GM18861 (cell line): ENCODE measurements at regions not wholly inside any gene's neighbourhood (a gene's known extent, or its start where the extent isn't known, plus 50 kb on each side); places are given as distances from the start of the nearest gene placed in this dataset.

ENCODE experiments used
- ATAC-seq: cut with Tn5 transposase; IDR thresholded peaks from one replicate; pipeline ENCODE4 v1.9.1; 2021; ENCODE audit not compliant: unreplicated experiment

DNA sequence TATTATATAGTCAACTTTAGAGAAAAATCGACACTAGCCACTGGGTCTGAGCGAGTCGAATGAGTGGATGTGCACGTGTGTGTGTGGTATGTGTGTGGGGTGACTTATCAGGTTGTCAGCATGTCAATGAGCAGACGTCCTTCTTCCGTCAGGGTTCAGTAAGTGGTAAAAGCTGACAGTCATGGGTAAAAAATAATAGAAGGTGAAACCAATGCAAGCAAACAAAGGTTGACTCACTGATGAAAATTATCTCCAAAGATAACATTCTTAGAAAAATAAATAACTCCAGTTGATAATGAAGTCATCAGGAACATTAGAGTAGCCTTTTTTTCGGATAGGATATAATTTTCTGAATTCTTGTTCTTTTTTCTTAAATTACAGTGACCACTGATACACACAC is 243.8 kb upstream of the FOXQ1 start:
- ATAC-seq, result no peak

DNA sequence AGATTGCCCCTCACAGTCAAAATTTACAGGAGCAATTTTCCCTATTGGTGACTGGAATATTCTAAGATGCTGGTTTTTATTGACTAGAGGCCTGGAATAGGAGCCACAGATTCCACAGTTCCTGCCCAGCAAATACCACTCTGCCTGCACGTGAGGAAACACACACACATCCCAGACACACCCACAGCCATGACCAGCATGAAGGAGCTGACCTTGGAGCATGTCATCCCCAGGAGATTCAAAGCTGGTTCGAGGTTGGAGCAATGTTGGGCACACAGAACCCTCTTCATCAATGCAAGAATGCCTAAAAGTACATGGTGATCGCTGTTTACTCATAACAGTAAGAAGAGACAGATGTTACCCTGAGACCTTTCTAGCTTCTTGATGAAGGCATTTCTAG is 244.6 kb upstream of the FOXQ1 start:
- no peak for ATAC-seq

DNA sequence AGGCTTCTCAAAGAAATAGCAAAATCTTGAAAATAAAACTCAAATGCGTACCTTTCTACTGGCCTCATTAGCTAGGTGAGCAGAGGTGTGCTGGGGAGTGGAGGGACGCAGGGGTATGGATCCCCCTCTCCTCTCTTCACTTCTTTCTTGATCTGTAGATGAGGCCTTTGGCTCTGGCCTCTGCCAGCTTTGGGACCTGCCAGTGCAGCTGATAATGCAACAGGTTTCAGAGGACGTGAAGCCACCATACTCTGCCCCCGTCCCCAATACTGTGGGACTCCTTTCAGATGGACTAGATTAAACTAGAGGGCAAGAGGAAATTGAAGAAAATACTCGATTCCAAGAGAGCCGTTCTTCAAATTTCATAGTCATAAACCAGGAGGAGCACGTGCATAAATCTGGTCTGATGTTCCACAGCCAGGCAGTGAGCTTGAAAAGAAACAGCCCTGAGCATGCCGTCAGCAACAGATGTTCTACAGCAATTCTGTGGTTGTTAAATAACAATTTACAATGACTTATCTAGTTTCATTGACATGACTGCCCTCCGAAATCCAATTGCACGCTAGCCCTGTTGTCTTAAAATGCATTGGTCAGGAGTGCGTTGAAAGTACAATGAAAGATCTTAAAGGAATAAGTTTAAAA is 245.3 kb upstream of the FOXQ1 start:
- ATAC-seq, result no peak

DNA sequence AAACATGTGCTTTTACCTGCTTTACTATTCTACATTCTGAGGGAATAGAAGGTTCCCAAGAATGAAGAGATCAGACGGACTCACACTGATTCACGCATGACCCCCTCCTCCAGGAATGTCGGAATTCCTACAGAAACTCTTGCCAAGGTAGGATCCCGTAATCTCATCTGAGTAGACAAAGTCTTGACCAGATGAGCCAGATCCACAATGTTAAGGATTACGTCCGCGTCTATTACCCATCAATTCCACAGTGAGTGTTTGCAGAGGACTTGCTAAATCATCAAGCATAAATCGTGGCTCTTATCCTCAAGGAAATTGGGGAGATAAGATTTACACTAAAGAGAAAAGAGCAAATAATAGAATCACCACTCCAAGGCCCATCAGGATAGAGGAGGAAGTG is 245.9 kb upstream of the FOXQ1 start:
- ATAC-seq, result no peak

DNA sequence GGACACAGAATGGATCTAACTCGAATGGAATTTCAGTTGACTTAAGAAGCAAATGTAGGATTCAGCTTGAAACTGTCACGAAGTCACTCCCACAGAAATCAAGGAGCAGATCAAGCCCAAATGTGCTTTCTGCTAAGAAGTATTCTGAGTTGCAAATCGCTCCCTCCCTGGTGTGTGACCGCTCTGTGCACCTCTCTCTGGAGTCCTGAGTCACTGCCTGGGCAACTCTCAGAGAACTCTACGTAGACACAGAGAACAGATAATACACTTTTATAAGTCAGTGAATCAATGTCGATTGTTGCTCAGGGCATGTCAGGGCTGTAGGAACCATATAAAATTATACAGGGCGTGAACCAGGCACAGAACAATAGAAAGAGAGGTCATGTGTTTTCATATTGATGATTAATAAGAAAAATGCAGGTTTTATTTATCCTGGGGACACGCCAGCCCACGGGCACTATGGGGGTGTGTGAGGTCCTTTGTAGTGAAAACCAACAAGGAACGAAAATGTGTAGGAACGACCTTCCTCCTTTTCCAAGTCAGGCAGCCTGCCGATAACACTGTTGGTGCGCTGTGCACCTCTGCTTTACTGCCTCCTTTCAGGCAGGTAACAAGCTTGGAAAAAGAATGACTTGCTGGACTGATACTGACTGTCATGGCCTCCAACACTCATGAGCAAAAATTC is 248.1 kb upstream of the FOXQ1 start:
- ATAC-seq, result no peak

DNA sequence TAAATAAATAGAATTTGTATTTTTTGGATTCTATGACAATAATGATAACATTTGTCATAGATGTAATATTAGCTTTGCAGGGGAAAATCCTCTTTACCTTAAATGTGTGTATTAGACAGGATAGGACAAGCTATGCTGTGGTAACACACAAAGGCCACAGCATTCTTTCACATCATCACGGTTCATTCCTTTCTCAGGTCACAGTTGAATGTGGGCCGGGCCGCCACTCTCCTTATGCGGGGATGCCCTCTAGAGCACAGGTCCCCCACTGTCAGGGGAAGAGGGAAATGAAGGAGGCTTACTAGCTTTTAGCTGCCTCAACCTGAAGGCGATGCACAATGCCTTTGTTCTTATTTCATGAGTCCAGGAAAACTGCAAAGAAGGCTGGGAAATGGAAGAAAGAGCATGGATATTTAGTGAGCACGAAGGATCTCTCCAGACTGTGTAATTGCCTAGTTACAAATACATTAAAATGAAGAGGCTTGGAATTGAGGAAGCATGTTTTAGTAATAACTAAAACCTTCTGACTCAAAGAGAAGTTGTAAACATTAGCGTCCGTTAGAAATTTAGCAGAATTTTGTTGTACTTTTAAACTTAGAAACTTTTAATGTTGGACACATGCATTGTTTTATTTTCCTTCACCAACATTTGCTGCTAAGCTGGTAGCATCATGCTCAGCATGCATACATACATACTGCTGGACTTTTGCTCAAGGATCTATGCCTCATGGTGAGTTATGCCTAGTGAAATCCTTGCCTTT is 248.9 kb upstream of the FOXQ1 start:
- no peak for ATAC-seq

DNA sequence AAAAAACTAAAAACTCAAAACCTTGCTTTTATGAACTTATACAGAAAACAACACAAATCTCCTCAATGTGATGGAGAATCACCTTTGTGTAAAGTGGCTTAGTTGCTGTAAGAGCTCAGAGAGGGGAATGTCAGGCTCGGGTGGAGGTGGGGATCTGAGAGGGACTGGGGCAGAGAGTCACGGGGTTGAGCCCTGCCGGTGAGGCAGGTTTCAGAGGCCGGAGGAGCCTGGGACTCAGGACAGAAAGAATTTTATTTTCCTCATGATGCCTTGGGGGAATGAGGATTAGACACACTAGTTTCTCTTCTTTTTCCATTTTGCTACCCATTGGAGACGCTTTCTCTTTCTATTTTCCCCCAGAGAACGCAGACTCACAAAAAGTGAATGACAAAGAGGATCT is 252.3 kb upstream of the FOXQ1 start:
- no peak for ATAC-seq

DNA sequence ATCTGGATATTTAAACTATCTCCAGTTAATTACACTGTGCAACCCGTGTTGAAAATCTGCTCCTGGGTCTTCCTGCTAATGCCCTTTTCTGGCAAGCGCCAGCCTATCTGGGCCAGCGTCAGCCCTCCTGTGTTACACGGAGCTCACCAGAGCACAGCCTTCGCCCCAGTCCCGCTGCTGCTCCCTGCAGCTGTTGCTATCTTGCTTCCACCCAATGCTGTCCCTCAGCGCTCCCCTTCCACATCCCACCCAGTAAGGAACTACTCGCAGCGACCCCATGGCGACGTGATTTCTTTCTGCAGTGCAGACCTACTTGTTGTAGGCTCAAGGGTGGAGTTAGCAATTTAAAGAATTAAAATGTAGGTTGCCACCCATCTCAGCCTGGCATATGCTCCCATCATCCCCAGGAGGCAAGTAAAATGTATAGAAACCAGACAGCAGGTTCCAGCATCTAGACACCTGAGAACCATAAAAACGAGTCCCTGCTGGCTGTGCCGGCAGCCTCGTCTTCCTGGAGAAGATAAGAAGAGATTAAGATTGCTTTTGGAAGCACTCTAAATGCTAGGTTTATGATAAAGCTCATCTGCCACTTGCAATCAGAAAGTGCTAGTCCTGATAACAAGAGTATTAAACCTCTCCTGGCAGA is 254.3 kb upstream of the FOXQ1 start:
- no peak for ATAC-seq

DNA sequence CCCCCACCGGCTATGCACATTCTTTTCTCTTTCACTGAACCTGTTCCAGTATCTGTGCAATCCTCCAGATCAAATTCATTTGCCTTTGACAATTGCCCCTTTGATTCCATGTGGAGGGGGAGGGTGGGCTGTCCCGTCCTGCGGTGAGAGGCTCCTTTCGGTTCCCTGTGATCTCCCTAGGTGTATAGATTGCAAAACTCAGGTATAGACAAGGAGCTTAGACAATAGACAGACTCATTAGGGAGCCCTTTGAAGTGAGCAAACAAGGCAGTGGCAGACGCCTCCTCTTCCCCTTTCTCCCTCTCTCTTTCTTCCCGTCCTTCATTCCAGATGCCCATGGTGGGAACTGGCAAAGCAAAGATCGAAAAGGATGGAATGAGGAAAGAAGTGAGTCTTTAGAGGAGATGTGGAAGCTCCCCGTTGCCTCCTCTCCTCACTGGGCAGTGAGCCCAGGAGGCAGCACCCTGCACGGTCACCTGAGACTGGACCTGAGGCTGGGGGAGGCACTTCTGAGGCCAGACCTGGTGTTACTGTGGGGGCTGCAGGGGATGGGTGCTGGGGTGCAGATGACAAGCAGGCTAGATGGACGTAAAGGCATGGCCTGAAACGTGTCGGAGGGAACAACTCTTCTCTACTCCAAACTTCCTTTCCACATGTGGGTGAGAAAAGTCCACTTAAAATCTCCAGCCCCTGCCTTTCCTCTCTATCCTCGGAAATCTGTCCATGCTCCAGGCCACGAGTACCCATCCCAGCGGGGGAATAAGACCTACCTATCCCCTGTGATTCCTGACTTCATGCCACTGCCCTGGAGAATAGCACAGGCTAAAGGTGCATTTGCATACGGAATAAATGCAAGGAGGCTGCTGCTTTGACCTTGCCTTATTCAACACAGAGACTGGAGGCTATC is 256.6 kb upstream of the FOXQ1 start:
- no peak for ATAC-seq

DNA sequence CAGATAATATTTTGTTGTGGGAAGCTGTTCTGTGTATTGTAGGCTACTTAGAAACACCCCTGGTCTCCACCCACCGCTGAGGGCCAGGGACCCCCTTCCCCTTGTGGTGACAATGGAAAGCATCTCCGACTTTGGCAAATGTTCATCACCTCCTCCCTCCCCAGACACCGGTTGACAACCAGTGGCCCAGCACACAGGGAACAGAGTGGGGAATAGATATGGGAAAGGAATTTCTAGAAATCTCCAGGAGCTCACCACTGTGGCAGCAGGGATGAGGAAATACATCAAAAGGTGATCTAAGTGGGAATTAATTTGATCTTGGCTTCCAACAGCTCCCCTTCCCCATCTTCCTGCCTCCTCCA is 257.3 kb upstream of the FOXQ1 start:
- no peak for ATAC-seq

DNA sequence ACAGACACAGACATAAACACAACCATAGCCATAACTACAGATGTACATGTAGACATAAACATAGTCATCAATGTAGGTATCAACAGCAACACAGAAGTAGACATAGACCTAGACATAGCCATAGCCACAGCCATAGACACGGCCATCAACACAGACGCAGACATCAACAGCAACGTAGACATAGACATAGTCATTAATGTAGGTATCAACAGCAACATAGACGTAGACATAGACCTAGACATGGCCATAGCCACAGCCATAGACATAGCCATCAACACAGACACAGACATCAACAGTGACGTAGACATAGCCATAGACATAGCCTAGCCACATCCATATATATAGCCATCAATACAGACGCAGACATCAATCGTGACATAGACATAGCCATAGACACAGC is 258.3 kb upstream of the FOXQ1 start:
- no peak for ATAC-seq

DNA sequence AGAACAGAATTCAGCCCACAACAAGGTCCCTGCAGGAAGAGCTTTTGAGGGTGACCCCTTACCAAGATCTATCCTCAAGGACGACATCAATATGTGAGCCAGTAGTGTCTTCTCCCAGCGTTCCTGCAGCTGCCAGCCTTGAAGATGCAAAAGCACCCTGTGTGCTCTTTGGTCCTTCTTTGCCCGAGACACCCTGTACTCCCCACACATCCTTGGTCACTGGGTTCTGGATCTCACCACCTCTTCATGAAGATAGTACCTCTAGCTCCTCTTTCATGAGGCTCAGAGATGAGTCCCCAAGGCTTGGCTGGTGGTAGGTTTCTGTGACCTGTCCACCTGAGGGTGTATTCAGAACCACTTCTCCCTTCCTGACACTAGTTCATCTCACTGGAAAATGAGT is 259.6 kb upstream of the FOXQ1 start:
- no peak for ATAC-seq

DNA sequence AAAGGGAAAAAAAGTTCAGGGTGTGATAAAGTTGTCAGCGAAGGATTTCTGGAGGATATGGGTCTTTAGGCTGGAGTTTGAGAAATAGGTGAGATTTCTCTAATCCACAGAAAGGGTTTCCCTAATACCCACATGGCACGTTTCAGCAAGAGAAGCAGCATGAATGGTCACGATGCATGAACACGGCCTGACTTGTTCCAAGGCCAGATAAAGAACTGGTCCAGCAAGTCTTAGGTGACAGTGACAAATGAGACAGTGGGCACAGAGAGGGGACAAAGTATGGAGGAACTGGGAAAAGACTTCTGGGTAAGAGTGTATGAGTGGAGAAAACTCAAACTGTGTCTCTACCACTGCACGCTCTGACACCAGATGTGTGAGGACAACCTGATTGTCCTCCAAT is 262.0 kb upstream of the FOXQ1 start:
- no peak for ATAC-seq

DNA sequence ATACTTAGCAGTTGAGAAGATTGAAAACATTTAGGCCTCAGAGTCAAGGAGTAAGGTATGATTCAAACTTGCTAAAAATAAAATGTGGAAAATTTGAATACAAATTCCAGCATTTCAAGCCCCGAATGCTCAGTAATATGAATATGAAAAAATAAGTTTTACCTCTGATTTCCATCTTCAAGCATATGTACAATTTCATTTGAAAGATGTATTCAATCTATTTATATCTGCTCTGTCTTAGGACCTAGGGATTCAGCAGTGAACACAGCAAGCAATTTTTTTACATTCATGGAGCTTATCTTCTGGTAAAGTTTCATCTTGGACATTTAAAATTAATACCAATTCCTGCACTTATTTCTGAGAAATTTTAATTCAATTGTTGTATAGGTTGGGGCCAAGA is 262.7 kb upstream of the FOXQ1 start:
- no peak for ATAC-seq

DNA sequence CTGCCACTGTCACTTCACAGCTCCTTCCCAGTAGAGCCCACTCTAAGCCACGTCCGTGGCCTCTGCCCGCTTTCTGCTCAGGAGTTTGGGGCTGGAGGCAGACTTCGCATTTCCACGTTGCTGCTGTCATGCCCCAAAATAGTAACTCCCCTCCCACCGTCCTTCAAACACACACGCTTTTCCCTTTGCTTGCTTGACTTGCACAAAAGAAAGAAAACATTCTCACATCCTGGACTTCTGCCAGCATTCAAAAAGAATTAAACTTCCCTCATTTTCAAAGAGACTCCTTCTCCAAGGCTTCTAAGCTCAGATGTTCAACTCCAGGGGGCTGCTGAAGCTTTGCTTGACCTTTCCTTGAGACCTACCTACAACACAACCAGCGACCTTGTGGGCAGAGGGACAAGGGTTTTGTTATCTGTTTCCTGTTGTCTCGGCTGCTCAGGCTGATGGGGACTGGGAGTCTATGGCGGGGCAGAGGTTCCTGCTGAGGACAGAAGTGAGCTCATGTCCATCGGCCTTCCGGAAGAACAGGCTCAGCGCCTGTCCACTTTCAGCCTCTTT is 263.8 kb upstream of the FOXQ1 start:
- ATAC-seq, result no peak

DNA sequence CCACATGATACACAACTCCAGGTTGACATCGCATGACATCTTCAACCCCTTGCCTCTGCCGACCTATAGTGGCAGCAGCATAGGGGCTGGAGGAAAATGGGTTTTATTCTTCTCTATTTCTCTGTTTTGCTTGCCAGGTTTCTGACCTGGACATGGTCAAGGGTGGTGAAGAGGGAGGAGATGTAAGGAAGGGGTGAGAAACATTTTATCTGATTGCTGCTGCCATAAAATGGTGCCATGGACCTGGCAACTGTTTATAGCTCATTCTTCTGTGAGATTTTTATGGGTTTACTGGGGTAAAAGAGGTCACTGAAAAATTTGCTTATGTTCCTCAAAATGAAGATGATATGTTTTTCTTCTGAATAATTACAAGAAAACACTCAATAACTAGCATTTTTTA is 266.7 kb upstream of the FOXQ1 start:
- ATAC-seq, result no peak

DNA sequence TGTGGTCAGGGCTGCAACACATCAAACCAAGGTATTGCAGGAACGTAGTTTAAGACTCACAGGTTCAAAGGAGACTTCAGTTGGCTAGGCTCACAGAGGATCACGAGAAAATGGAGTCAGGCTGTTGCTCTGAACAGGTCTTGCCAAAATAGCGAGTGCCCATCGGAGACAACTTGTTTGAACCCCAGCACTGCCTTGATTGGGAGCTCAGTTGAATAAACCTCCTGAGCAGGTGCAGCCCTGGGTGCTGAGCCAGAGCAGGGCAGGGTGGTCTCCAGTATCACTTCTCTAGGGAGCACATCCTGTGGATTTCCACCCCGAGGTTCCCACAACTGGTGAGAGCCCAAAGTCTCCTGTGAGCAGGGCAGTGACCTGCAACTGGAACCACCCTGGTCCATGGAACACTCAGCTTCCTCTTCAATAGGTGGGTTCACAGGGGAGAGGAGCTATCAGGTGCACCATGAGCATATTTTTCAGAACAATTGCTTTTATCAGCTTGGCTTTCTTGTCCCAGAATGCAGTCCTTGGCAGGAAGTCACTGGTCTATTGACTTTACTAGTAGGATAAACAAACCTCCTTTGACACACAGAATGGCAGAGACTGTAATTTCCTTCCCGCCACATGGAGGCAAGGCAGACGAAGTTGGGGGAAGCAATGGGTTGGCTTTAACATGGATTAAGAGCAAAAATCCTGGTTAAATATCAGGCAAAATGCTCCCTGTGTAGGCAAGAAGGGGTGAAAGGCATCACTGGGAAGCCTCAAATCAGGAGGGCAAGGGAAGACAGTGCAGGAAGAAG is 267.7 kb upstream of the FOXQ1 start:
- ATAC-seq, result no peak

DNA sequence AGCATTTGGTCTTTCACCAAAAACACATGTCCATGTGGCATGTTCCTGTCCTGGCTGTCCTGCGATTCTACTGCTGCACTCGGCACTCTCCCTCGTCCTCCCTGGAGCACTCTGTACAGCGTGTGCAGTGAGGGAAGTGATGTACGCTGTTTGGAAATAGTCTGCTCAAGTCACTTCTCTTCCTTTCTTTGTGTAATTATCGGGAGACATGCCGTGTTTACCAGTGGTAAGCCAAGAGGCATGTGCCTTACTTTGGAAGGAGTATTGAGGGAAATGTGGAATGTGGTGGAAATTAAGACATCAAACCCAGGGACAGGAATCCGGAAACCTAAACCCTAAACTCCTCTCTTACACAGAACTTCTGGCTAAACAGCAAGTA is 268.5 kb upstream of the FOXQ1 start:
- no peak for ATAC-seq

DNA sequence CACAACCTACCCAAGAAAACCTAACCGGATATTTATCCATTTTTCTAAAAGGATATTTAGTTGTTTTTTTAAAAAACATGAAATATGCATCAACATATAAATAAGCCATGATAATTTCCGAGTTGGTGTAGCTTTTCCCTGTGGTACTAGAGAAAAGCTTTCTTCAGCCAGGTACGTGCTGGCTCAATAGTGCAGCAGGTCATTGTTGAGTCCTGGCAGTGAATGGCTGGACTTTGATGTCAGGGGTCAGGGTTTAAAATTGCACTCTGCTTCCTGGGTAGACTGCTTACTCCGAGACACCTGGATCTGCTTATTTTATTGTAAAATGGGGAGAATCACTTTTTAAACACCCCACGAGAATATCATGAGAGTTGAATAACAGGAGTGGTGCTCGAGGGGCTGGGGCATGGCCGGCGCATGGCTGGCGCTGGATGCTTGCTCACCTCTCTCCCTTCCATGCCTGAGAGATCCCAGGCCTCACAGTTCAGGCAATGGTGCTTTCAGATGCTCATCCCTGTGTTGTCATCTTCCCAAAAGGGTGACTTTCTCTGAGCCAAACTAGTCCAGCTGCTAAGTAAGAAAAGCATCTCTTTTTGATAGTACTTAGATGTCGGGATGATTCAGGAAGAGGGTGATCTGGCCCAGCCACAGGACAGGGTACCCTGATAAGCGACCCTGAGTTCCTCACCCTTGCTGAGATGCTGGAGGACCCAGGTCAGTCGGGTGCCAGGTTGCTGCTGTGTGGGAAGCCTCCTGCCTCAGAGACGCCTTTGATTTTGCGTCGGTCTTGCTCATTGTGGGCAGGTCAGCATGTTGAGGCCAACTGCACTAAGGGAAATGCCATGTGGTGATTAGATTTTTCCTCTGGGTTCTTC is 269.1 kb upstream of the FOXQ1 start:
- ATAC-seq, result no peak
